ENCODE measurements at regions not wholly inside any gene's neighbourhood (a gene's known extent, or its start where the extent isn't known, plus 50 kb on each side); places are given as distances from the start of the nearest gene placed in this dataset.
"Not testable (repeated sequence)": the region's sequence is repeated elsewhere in the genome, so short reads cannot be mapped to it uniquely, and the experiment has no call there.

DNA sequence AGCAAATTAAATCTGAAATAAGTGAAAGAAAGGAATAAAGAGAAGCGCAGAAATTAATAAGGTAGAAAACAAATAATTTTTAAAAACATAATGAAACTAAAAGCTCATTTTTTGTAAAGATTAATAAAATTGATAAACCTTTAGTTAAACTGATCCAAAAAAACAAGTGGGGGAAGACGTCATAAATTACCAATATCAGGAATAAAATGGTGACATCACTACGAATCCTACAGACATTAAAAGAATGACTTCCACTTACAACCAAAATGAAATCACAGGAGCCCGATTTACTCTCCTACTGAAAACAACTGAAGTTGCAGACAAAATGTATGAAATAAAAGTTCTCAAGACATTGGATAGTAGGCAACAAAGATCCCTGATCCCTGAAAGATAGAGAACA is 68.1 kb upstream of the IFFO2 start:
- H3K4me3 ChIP-seq, result no peak overlapping the region
- in situ Hi-C loops (cut with MboI; ENCODE audit: low pct_ligation_motif_present in 1 of 4, low pct_unique_long_range_greater_than_20kb in 1 of 4, low sequenced_read_pairs in 3 of 4), result no loop called here
- H3K4me1 ChIP-seq, result peaks cover 0 to 10% (median 0%) of the 10 kb centered on the region in 4 donors
- peaks cover 3% of the 10 kb centered on the region for H3K27me3 ChIP-seq
- H3K27ac ChIP-seq, result no peak overlapping the region
- intact Hi-C loops (cut with DNase I; ENCODE audit: low total_unique reads), result loop anchor here (5.0 kb wide), 1 partner anchor 1177 kb away; no protein-coding TSS in a partner anchor
- no peaks in the 10 kb centered on the region for H3K9me3 ChIP-seq
- DNase-seq, result no peak
- no peaks in the 10 kb centered on the region for H3K36me3 ChIP-seq
- 87 to 93% methylated on average over 4 of the region's 4 CpGs for WGBS, 2 donors (ENCODE audit: low coverage in 1 of 2)
- TF ChIP-seq CTCF (IDR thresholded peaks at IDR 0.05) (no peak), POLR2AphosphoS5 (IDR thresholded peaks at IDR 0.05) (no peak), EP300 (IDR thresholded peaks at IDR 0.05; ENCODE audit: low read depth) (no peak), POLR2A (IDR thresholded peaks at IDR 0.05) (no peak)

- no peak for DNase-seq
- H3K9me3 ChIP-seq, result no peaks in the 10 kb centered on the region
- intact Hi-C loops (cut with DNase I; ENCODE audit: low total_unique reads) (loop anchor here (5.0 kb wide), 1 partner anchor 1176 kb away; no protein-coding TSS in a partner anchor), in situ Hi-C loops (cut with MboI; ENCODE audit: low pct_ligation_motif_present in 1 of 4, low pct_unique_long_range_greater_than_20kb in 1 of 4, low sequenced_read_pairs in 3 of 4) (no loop called here)
- H3K4me3 ChIP-seq, result no peak overlapping the region
- WGBS, 2 donors (ENCODE audit: low coverage in 1 of 2), result 57 to 94% methylated on average over 2 of the region's 2 CpGs
- H3K27ac ChIP-seq, result no peak overlapping the region
- H3K36me3 ChIP-seq, result no peaks in the 10 kb centered on the region
- H3K4me1 ChIP-seq, result peaks cover 0 to 10% (median 0%) of the 10 kb centered on the region in 4 donors
- H3K27me3 ChIP-seq, result no peaks in the 10 kb centered on the region
- TF ChIP-seq POLR2A (IDR thresholded peaks at IDR 0.05) (no peak), EP300 (IDR thresholded peaks at IDR 0.05; ENCODE audit: low read depth) (no peak), CTCF (IDR thresholded peaks at IDR 0.05) (no peak), POLR2AphosphoS5 (IDR thresholded peaks at IDR 0.05) (no peak)
Observed at GRCh38 chr1:19023787-19024186, 67.3 kb upstream of the IFFO2 start.

GRCh38 chr1:19021845-19022244 is 65.4 kb upstream of the IFFO2 start:
- intact Hi-C loops (cut with DNase I; ENCODE audit: low total_unique reads), result loop anchor here (5.0 kb wide), 1 partner anchor 1175 kb away; no protein-coding TSS in a partner anchor
- in situ Hi-C loops (cut with MboI; ENCODE audit: low pct_ligation_motif_present in 1 of 4, low pct_unique_long_range_greater_than_20kb in 1 of 4, low sequenced_read_pairs in 3 of 4), result no loop called here

DNA sequence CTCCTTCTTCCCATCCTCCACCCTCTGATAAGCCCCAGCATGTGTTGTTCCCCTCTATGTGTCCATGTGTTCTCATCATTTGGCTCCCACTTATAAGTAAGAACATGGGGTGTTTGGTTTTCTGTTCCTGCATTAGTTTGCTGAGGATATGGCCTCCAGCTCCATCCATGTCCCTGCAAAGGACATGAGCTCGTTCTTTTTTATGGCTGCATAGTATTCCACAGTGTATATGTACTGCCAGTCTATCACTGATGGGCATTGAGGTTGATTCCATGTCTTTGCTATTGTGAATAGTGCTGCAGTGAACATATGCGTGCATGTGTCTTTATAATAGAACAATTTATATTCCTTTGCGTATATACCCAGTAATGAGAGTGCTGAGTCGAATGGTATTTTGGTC is 62.8 kb upstream of the IFFO2 start:
- peaks cover 0 to 10% (median 1%) of the 10 kb centered on the region in 4 donors for H3K4me1 ChIP-seq
- 96% methylated on average over 4 of the region's 4 CpGs for WGBS, 2 donors (ENCODE audit: low coverage in 1 of 2)
- H3K27me3 ChIP-seq; intact Hi-C loops (cut with DNase I; ENCODE audit: low total_unique reads); DNase-seq; H3K9me3 ChIP-seq; in situ Hi-C loops (cut with MboI; ENCODE audit: low pct_ligation_motif_present in 1 of 4, low pct_unique_long_range_greater_than_20kb in 1 of 4, low sequenced_read_pairs in 3 of 4); H3K36me3 ChIP-seq; H3K27ac ChIP-seq; H3K4me3 ChIP-seq: not testable (repeated sequence)

More at GRCh38 chr1:19021845-19022244, 65.4 kb upstream of the IFFO2 start:
- peaks cover 0 to 10% (median 0%) of the 10 kb centered on the region in 4 donors for H3K4me1 ChIP-seq
- no peak overlapping the region for H3K4me3 ChIP-seq
- 27 to 42% methylated on average over 2 of the region's 2 CpGs for WGBS, 2 donors (ENCODE audit: low coverage in 1 of 2)
- DNase-seq, result no peak
- H3K27ac ChIP-seq, result peak overlapping the region in 2 of 4 donors; percentile 27 to 48
- no peaks in the 10 kb centered on the region for H3K36me3 ChIP-seq
- H3K9me3 ChIP-seq, result no peaks in the 10 kb centered on the region
- TF ChIP-seq POLR2A (IDR thresholded peaks at IDR 0.05) (no peak), EP300 (IDR thresholded peaks at IDR 0.05; ENCODE audit: low read depth) (no peak), POLR2AphosphoS5 (IDR thresholded peaks at IDR 0.05) (no peak)
- no peaks in the 10 kb centered on the region for H3K27me3 ChIP-seq

DNA sequence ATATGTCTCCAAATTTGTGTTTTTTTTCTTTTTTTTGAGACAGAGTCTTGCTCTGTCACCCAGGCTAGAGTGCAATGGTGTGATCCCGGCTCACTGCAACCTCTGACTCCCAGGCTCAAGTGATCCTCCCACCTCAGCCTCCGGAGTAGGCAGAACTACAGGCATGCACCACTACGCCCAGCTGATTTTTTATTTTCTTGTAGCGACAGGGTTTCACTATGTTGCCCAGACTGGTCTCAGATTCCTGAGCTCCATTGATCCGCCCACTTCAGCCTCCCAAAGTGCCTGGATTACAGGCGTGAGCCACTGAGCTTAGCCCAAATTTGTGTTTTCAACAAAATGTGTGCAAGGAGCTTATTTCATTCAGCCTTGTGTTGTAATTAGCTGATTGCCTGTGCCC is 59.0 kb upstream of the IFFO2 start:
- in situ Hi-C loops (cut with MboI; ENCODE audit: low pct_ligation_motif_present in 1 of 4, low pct_unique_long_range_greater_than_20kb in 1 of 4, low sequenced_read_pairs in 3 of 4), result no loop called here
- intact Hi-C loops (cut with DNase I; ENCODE audit: low total_unique reads), result loop anchor here (2.0 kb wide), 1 partner anchor 43 kb away; no protein-coding TSS in a partner anchor

More for the DNA sequence above, 59.0 kb upstream of the IFFO2 start:
- no peak for TF ChIP-seq EP300 (IDR thresholded peaks at IDR 0.05; ENCODE audit: low read depth)
- no peak for TF ChIP-seq POLR2AphosphoS5 (IDR thresholded peaks at IDR 0.05)
- TF ChIP-seq CTCF (IDR thresholded peaks at IDR 0.05), result no peak
- TF ChIP-seq POLR2A (IDR thresholded peaks at IDR 0.05), result no peak
- WGBS, 2 donors (ENCODE audit: low coverage in 1 of 2), result 92 to 96% methylated on average over 5 to 6 of the region's 6 CpGs
- Histone ChIP-seq H3K4me1 (peaks cover 5 to 33% (median 22%) of the 10 kb centered on the region in 4 donors), H3K4me3 (no peak overlapping the region), H3K9me3 (no peaks in the 10 kb centered on the region), H3K36me3 (no peaks in the 10 kb centered on the region), H3K27ac (no peak overlapping the region), H3K27me3 (no peaks in the 10 kb centered on the region)
- DNase-seq, result no peak
